Activated CD4-positive, alpha-beta T cell treated with anti-CD3 and anti-CD28 coated beads for 36 hours (primary cell): ENCODE measurements at regions not wholly inside any gene's neighbourhood (a gene's known extent, or its start where the extent isn't known, plus 50 kb on each side); places are given as distances from the start of the nearest gene placed in this dataset.
"Not testable (repeated sequence)": the region's sequence is repeated elsewhere in the genome, so short reads cannot be mapped to it uniquely, and the experiment has no call there.

Experiments used
- ATAC-seq: fragments of 200-7000 bp; cut with Tn5 transposase; one replicate; pipeline ENCODE4 v1.10.0; 2021; ENCODE audit warnings: mild to moderate bottlenecking, moderate library complexity
- CTCF ChIA-PET: fragments of 350-600 bp; sonication (Branson Sonifier 250); formaldehyde crosslinking; loops from one replicate; lab custom pipeline; 2021; ENCODE audit warnings: antibody characterized with exemption; lab: Charles Lee
- POLR2A ChIA-PET: fragments of 350-600 bp; sonication (Branson Sonifier 250); formaldehyde crosslinking; loops from one replicate; lab custom pipeline; 2021; ENCODE audit warnings: antibody characterized with exemption, inconsistent platforms; lab: Charles Lee
- DNase-seq: peaks from one replicate; pipeline ENCODE4 v3.0.0-alpha.2; 2020
- H3K27ac Mint-ChIP-seq: one replicate; pipeline ENCODE4 v1.8.0; 2021; ENCODE audit warnings: mixed read lengths
- H3K27me3 Mint-ChIP-seq: one replicate; pipeline ENCODE4 v1.8.0; 2021; ENCODE audit warnings: mixed read lengths
- H3K36me3 Mint-ChIP-seq: one replicate; pipeline ENCODE4 v1.8.0; 2021; ENCODE audit warnings: low read depth, mixed read lengths
- H3K4me1 Mint-ChIP-seq: one replicate; pipeline ENCODE4 v1.8.0; 2021; ENCODE audit warnings: mixed read lengths
- H3K4me3 Mint-ChIP-seq: one replicate; pipeline ENCODE4 v1.8.0; 2021; ENCODE audit warnings: mild to moderate bottlenecking, moderate library complexity, mixed read lengths
- H3K9me3 Mint-ChIP-seq: one replicate; pipeline ENCODE4 v1.8.0; 2021; ENCODE audit warnings: low read depth, mixed read lengths
- intact Hi-C, 2 experiments: fragments of 100-400 bp; cut with DNase I in 1 of 2; cut with micrococcal nuclease in 1 of 2; formaldehyde crosslinking; loops; one replicate each; pipeline versions ENCODE4 v1.14.2 to v1.15.1; 2022 to 2024; cut with DNase I, micrococcal nuclease

- H3K27me3 Mint-ChIP-seq, H3K9me3 Mint-ChIP-seq, H3K4me1 Mint-ChIP-seq, H3K36me3 Mint-ChIP-seq, ATAC-seq, CTCF ChIA-PET, H3K27ac Mint-ChIP-seq, POLR2A ChIA-PET, DNase-seq, intact Hi-C loops, H3K4me3 Mint-ChIP-seq: not testable (repeated sequence)
Measured at GRCh38 chr15:20305015-20305465, 236.6 kb downstream of the GOLGA6L6 start.

- POLR2A ChIA-PET, DNase-seq, ATAC-seq: not testable (repeated sequence)
Measured at GRCh38 chr15:20304282-20305014, 237.2 kb downstream of the GOLGA6L6 start.

GRCh38 chr15:20303248-20304171, 238.1 kb downstream of the GOLGA6L6 start:
- H3K4me1 Mint-ChIP-seq, H3K36me3 Mint-ChIP-seq, POLR2A ChIA-PET, ATAC-seq, H3K9me3 Mint-ChIP-seq, intact Hi-C loops, CTCF ChIA-PET, H3K27ac Mint-ChIP-seq, H3K27me3 Mint-ChIP-seq, DNase-seq, H3K4me3 Mint-ChIP-seq: not testable (repeated sequence)

More at GRCh38 chr15:20304282-20305014, 237.2 kb downstream of the GOLGA6L6 start:
- H3K9me3 Mint-ChIP-seq, H3K4me1 Mint-ChIP-seq, H3K4me3 Mint-ChIP-seq, H3K36me3 Mint-ChIP-seq, H3K27ac Mint-ChIP-seq, intact Hi-C loops, H3K27me3 Mint-ChIP-seq, CTCF ChIA-PET: not testable (repeated sequence)

- CTCF ChIA-PET, H3K27me3 Mint-ChIP-seq, H3K4me3 Mint-ChIP-seq, DNase-seq, POLR2A ChIA-PET, H3K4me1 Mint-ChIP-seq, H3K9me3 Mint-ChIP-seq, ATAC-seq, intact Hi-C loops, H3K36me3 Mint-ChIP-seq, H3K27ac Mint-ChIP-seq: not testable (repeated sequence)
Measured at GRCh38 chr15:20302141-20303069, 239.2 kb downstream of the GOLGA6L6 start.

DNA sequence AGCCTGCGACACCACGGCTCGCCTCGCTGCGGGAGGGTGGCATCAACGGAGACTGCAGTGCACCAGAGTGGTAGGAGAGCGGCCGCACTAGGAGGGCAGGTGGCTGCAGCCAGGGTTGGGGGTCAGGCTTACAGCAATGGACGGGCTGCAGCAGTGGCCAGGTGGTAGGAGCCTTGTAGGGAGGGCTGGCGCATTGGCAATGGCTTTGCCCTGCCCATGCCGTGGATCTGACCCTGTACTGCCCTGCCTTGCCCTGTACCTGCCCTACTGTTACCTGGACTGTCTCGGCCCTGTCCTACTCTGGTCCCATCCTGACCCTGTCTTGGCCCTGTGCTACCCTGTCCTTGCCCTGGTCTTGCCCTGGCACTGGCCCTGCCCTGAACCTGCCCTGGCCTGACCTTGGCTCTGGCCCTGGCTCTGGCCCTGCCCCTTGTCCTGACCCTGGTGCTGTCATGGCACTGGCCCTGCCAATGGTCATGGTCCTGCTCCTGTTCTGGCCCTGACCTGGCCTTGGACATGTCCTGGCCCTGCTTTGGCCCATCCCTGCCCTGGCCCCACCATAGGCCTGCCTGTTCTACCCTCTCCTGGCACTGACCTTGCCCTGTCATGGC, 240.0 kb downstream of the GOLGA6L6 start:
- H3K4me1 Mint-ChIP-seq, intact Hi-C loops, POLR2A ChIA-PET, H3K27ac Mint-ChIP-seq, CTCF ChIA-PET, ATAC-seq, H3K27me3 Mint-ChIP-seq, H3K4me3 Mint-ChIP-seq, H3K9me3 Mint-ChIP-seq, H3K36me3 Mint-ChIP-seq: not testable (repeated sequence)
- peak; percentile 6 for DNase-seq

GRCh38 chr15:20301041-20301390, 240.6 kb downstream of the GOLGA6L6 start:
- not testable (repeated sequence) for H3K36me3 Mint-ChIP-seq

DNA sequence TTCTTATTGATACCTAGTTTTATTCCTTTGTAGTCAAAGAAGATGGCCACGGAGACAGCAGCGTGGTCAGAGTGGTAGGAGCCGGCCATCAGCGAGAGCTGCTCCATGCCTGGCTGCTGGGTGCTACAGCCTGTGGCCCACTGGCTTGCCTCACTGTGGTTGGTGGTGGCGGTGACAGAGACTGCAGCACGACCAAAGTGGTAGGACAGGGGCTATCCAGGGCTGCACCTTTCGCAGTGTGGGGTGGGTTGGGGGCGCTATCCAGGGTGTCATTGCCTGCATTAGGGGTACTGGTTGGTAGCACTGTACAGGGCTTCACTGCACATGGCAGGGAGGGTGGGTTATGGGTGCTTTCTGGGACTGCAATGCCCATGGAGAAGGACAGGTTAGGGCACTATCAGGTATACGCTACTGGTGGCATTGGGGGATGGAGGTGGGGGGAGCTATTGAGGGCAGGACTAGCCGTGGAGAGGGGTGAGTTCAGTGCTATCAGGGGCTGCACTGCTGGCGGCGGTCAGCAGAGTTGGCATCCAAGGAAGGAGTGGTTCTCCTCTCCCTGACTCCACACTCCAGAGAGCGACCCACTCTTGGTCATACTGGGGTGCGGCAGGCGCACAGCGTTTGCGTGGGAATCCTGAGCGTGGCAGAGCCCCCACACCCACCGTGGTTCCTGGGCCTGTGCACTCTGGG, 241.1 kb downstream of the GOLGA6L6 start:
- POLR2A ChIA-PET, H3K36me3 Mint-ChIP-seq, ATAC-seq, H3K4me3 Mint-ChIP-seq, CTCF ChIA-PET, H3K9me3 Mint-ChIP-seq, intact Hi-C loops, H3K27ac Mint-ChIP-seq, H3K27me3 Mint-ChIP-seq, H3K4me1 Mint-ChIP-seq, DNase-seq: not testable (repeated sequence)

More at GRCh38 chr15:20301041-20301390, 240.6 kb downstream of the GOLGA6L6 start:
- DNase-seq, ATAC-seq, H3K4me1 Mint-ChIP-seq, H3K9me3 Mint-ChIP-seq, POLR2A ChIA-PET, H3K27me3 Mint-ChIP-seq, intact Hi-C loops, H3K27ac Mint-ChIP-seq, CTCF ChIA-PET, H3K4me3 Mint-ChIP-seq: not testable (repeated sequence)

- ATAC-seq, H3K4me3 Mint-ChIP-seq, H3K27ac Mint-ChIP-seq, H3K9me3 Mint-ChIP-seq, DNase-seq, POLR2A ChIA-PET, H3K36me3 Mint-ChIP-seq, H3K27me3 Mint-ChIP-seq, H3K4me1 Mint-ChIP-seq: not testable (repeated sequence)
- CTCF ChIA-PET, result interaction anchor here (0.5 to 0.8 kb wide), 2 partner anchors 45 to 58 kb away, joined by 3 read pairs; no protein-coding TSS in a partner anchor
- intact Hi-C loops, result loop anchor here in 1 of 2 experiments (5.0 kb wide), 2 partner anchors 35 to 105 kb away; no protein-coding TSS in a partner anchor
Measured at GRCh38 chr15:20297603-20298123, 243.9 kb downstream of the GOLGA6L6 start.

- DNase-seq, H3K27me3 Mint-ChIP-seq, ATAC-seq, H3K9me3 Mint-ChIP-seq, POLR2A ChIA-PET, H3K4me1 Mint-ChIP-seq, H3K4me3 Mint-ChIP-seq, H3K36me3 Mint-ChIP-seq, H3K27ac Mint-ChIP-seq, CTCF ChIA-PET: not testable (repeated sequence)
- intact Hi-C loops, result loop anchor here in 1 of 2 experiments (5.0 kb wide), 2 partner anchors 34 to 106 kb away; no protein-coding TSS in a partner anchor
Measured at GRCh38 chr15:20296261-20296660, 245.3 kb downstream of the GOLGA6L6 start.

- no peak overlapping the region for H3K27ac Mint-ChIP-seq
- ATAC-seq, result no peak
- H3K27me3 Mint-ChIP-seq, result no peaks in the 10 kb centered on the region
- DNase-seq, result no peak
- H3K9me3 Mint-ChIP-seq, result peaks cover 3% of the 10 kb centered on the region
- intact Hi-C loops, result loop anchor here in 1 of 2 experiments (5.0 kb wide), 2 partner anchors 33 to 107 kb away; no protein-coding TSS in a partner anchor
- ChIA-PET POLR2A (no interaction called here), CTCF (no interaction called here)
- H3K4me1 Mint-ChIP-seq, result no peaks in the 10 kb centered on the region
- H3K4me3 Mint-ChIP-seq, result no peak overlapping the region
- no peaks in the 10 kb centered on the region for H3K36me3 Mint-ChIP-seq
Measured at GRCh38 chr15:20295238-20295811, 246.3 kb downstream of the GOLGA6L6 start.
